OCI-LY1 (cell line): ENCODE measurements at regions not wholly inside any gene's neighbourhood (a gene's known extent, or its start where the extent isn't known, plus 50 kb on each side); places are given as distances from the start of the nearest gene placed in this dataset.

ENCODE experiments used
- CTCF ChIP-seq: fragments of 200-600 bp; sonication (generic), shearing (Covaris generic); IDR thresholded peaks from 2 replicates; pipeline ENCODE4 v1.5.1; 2017; ENCODE audit warnings: mild to moderate bottlenecking, antibody characterized with exemption, low read length, moderate library complexity, mixed read lengths
- EZH2 ChIP-seq: fragments of 200-600 bp; sonication (generic), shearing (Covaris generic); IDR thresholded peaks from 2 replicates; pipeline ENCODE4 v1.8.0; 2017; ENCODE audit warnings: borderline replicate concordance, mixed run types, mild to moderate bottlenecking, antibody characterized with exemption, low read length, moderate library complexity, mixed read lengths

GRCh38 chr20:11162026-11162775 lies 488.4 kb upstream of the JAG1 start:
- no peak for TF ChIP-seq CTCF
- TF ChIP-seq EZH2, result no peak
